ENCODE measurements at regions not wholly inside any gene's neighbourhood (a gene's known extent, or its start where the extent isn't known, plus 50 kb on each side); places are given as distances from the start of the nearest gene placed in this dataset.

DNA sequence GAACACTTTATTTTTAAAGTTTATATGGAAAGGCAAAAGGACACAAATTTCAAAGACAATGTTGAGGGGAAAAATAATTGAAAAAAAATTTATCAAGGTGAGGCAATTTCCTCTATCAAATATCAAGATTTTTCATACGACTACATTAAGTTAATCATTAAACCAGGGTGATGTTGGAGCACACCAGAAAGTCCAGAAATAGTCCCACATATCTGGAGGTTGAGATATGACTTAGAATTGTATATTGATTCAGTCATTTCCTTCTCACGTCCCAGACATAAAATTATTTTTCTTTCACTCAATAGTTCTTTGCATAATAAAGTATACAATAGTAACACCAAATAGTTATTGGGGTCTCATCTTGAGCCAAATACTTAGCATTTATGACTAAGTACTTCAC is 605.1 kb downstream of the NUP35 start:
- Histone ChIP-seq H4K20me1 (replicated peaks; ENCODE audit: insufficient read depth) (no peaks in the 10 kb centered on the region), H3K27me3 (ENCODE audit: insufficient read depth) (no peaks in the 10 kb centered on the region), H3K79me2 (replicated peaks; ENCODE audit: insufficient read depth) (no peaks in the 10 kb centered on the region), H3K4me1 (ENCODE audit: insufficient read depth) (no peaks in the 10 kb centered on the region), H2AFZ (no peak overlapping the region), H3K4me3 (no peak overlapping the region), H3K9me2 (ENCODE audit: insufficient read depth) (no peaks in the 10 kb centered on the region), H3F3A (replicated peaks; ENCODE audit: low read depth) (no peaks in the 10 kb centered on the region), H3K4me2 (no peak overlapping the region), H3K36me3 (ENCODE audit: insufficient read depth) (no peaks in the 10 kb centered on the region), H3K27ac (ENCODE audit: low read depth) (no peak overlapping the region)
- DNase-seq (ENCODE audit: low spot score) (no peak), ATAC-seq (no peak)
- no peak overlapping the region for H3K27ac Mint-ChIP-seq
- H3K4me3 Mint-ChIP-seq: no peak overlapping the region
- H3K27me3 Mint-ChIP-seq (ENCODE audit: insufficient read depth, low read depth, poor library complexity): peaks cover 2% of the 10 kb centered on the region
- peaks cover 5% of the 10 kb centered on the region; the same call in 1 of the 3 replicates for H3K9me3 Mint-ChIP-seq
- no peaks in the 10 kb centered on the region for H3K4me1 Mint-ChIP-seq
- no peaks in the 10 kb centered on the region; the same call in 2 of the 3 replicates for H3K36me3 Mint-ChIP-seq (ENCODE audit: low read depth)
- TF ChIP-seq POLR2AphosphoS5 (IDR thresholded peaks at IDR 0.05; ENCODE audit: low read depth): no peak
- TF ChIP-seq, protein P1, sequence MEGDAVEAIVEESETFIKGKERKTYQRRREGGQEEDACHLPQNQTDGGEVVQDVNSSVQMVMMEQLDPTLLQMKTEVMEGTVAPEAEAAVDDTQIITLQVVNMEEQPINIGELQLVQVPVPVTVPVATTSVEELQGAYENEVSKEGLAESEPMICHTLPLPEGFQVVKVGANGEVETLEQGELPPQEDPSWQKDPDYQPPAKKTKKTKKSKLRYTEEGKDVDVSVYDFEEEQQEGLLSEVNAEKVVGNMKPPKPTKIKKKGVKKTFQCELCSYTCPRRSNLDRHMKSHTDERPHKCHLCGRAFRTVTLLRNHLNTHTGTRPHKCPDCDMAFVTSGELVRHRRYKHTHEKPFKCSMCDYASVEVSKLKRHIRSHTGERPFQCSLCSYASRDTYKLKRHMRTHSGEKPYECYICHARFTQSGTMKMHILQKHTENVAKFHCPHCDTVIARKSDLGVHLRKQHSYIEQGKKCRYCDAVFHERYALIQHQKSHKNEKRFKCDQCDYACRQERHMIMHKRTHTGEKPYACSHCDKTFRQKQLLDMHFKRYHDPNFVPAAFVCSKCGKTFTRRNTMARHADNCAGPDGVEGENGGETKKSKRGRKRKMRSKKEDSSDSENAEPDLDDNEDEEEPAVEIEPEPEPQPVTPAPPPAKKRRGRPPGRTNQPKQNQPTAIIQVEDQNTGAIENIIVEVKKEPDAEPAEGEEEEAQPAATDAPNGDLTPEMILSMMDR (conservative IDR thresholded peaks at IDR 0.05; ENCODE audit: low read depth in 2 of 2): no peak
- no peak for TF ChIP-seq JUNB (IDR thresholded peaks at IDR 0.05; ENCODE audit: unreplicated experiment)
- TF ChIP-seq EZH2 (IDR thresholded peaks at IDR 0.05; ENCODE audit: low read depth, unreplicated experiment): no peak
- TF ChIP-seq, protein P2, sequence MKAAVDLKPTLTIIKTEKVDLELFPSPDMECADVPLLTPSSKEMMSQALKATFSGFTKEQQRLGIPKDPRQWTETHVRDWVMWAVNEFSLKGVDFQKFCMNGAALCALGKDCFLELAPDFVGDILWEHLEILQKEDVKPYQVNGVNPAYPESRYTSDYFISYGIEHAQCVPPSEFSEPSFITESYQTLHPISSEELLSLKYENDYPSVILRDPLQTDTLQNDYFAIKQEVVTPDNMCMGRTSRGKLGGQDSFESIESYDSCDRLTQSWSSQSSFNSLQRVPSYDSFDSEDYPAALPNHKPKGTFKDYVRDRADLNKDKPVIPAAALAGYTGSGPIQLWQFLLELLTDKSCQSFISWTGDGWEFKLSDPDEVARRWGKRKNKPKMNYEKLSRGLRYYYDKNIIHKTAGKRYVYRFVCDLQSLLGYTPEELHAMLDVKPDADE (IDR thresholded peaks at IDR 0.05): no peak

DNA sequence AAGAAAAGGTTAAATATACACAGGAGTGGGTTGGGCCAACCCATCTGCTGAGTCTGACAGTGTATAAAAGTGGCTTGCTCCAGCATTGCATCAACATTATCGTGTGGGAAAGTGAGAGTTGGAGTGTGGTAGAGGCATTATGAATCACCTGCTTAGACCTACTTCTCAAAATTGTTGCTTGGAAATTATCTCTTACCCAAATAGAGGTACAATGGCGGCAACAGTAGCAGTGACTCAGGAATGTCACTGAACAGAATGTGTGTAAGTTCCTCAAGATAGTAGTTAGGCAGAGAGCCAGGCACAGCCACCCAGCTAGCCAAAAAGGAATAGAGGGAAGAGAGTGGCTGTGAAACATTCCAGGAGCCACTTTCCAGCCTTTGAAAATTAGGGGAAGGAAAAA is 616.0 kb downstream of the NUP35 start:
- Histone ChIP-seq H2AFZ (no peak overlapping the region), H3K27me3 (ENCODE audit: insufficient read depth) (no peaks in the 10 kb centered on the region), H3K4me1 (ENCODE audit: insufficient read depth) (no peaks in the 10 kb centered on the region), H3K4me3 (no peak overlapping the region), H3F3A (replicated peaks; ENCODE audit: low read depth) (no peaks in the 10 kb centered on the region), H3K36me3 (ENCODE audit: insufficient read depth) (no peaks in the 10 kb centered on the region), H3K27ac (ENCODE audit: low read depth) (no peak overlapping the region), H3K79me2 (replicated peaks; ENCODE audit: insufficient read depth) (no peaks in the 10 kb centered on the region), H3K9me2 (ENCODE audit: insufficient read depth) (peaks cover 3% of the 10 kb centered on the region; the same call in 1 of the 2 replicates), H4K20me1 (replicated peaks; ENCODE audit: insufficient read depth) (no peaks in the 10 kb centered on the region), H3K4me2 (no peak overlapping the region)
- Mint-ChIP-seq H3K36me3 (ENCODE audit: low read depth) (no peaks in the 10 kb centered on the region), H3K4me1 (no peaks in the 10 kb centered on the region), H3K27me3 (ENCODE audit: insufficient read depth, low read depth, poor library complexity) (no peaks in the 10 kb centered on the region), H3K4me3 (no peak overlapping the region), H3K27ac (no peak overlapping the region), H3K9me3 (no peaks in the 10 kb centered on the region)
- DNase-seq (ENCODE audit: low spot score) (no peak), ATAC-seq (no peak)
- no peak for TF ChIP-seq ZNF114 (CRISPR knock-in tag; IDR thresholded peaks at IDR 0.05)
- TF ChIP-seq POLR2AphosphoS5 (IDR thresholded peaks at IDR 0.05; ENCODE audit: low read depth): no peak
- TF ChIP-seq, protein P2 (IDR thresholded peaks at IDR 0.05): no peak
- TF ChIP-seq EZH2 (IDR thresholded peaks at IDR 0.05; ENCODE audit: low read depth, unreplicated experiment): no peak
- TF ChIP-seq, protein P3, sequence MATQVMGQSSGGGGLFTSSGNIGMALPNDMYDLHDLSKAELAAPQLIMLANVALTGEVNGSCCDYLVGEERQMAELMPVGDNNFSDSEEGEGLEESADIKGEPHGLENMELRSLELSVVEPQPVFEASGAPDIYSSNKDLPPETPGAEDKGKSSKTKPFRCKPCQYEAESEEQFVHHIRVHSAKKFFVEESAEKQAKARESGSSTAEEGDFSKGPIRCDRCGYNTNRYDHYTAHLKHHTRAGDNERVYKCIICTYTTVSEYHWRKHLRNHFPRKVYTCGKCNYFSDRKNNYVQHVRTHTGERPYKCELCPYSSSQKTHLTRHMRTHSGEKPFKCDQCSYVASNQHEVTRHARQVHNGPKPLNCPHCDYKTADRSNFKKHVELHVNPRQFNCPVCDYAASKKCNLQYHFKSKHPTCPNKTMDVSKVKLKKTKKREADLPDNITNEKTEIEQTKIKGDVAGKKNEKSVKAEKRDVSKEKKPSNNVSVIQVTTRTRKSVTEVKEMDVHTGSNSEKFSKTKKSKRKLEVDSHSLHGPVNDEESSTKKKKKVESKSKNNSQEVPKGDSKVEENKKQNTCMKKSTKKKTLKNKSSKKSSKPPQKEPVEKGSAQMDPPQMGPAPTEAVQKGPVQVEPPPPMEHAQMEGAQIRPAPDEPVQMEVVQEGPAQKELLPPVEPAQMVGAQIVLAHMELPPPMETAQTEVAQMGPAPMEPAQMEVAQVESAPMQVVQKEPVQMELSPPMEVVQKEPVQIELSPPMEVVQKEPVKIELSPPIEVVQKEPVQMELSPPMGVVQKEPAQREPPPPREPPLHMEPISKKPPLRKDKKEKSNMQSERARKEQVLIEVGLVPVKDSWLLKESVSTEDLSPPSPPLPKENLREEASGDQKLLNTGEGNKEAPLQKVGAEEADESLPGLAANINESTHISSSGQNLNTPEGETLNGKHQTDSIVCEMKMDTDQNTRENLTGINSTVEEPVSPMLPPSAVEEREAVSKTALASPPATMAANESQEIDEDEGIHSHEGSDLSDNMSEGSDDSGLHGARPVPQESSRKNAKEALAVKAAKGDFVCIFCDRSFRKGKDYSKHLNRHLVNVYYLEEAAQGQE (IDR thresholded peaks at IDR 0.05; ENCODE audit: unreplicated experiment): no peak

All from GM23338 (cell line).